ENCODE measurements at regions not wholly inside any gene's neighbourhood (a gene's known extent, or its start where the extent isn't known, plus 50 kb on each side); places are given as distances from the start of the nearest gene placed in this dataset.

- FAIRE-seq (no peak), DNase-seq (ENCODE audit: low spot score in 2 of 2) (no peak)
Observed at GRCh38 chr3:164608554-164609276, 469.6 kb downstream of the SI start.

- FAIRE-seq (no peak), DNase-seq (ENCODE audit: low spot score in 2 of 2) (no peak)
Observed at GRCh38 chr3:164604687-164605086, 473.6 kb downstream of the SI start.

- FAIRE-seq (no peak), DNase-seq (ENCODE audit: low spot score in 2 of 2) (no peak)
Observed at GRCh38 chr3:164577667-164578210, 500.6 kb downstream of the SI start.

- no peak for FAIRE-seq
- no peak for DNase-seq (ENCODE audit: low spot score in 2 of 2)
Observed at GRCh38 chr3:164572436-164572835, 505.9 kb downstream of the SI start.

- DNase-seq (ENCODE audit: low spot score in 2 of 2) = no peak
- FAIRE-seq = no peak
Observed at GRCh38 chr3:164550857-164551256, 527.4 kb downstream of the SI start.

GRCh38 chr3:164539215-164539614 is 539.1 kb downstream of the SI start:
- DNase-seq (ENCODE audit: low spot score in 2 of 2) = no peak

GRCh38 chr3:164537485-164537884 is 540.8 kb downstream of the SI start:
- no peak for FAIRE-seq
- no peak for DNase-seq (ENCODE audit: low spot score in 2 of 2)

More at GRCh38 chr3:164539215-164539614, 539.1 kb downstream of the SI start:
- FAIRE-seq = no peak

- DNase-seq (ENCODE audit: low spot score in 2 of 2) (no peak), FAIRE-seq (no peak)
Observed at GRCh38 chr3:164533275-164533674, 545.0 kb downstream of the SI start.

- no peak for DNase-seq (ENCODE audit: low spot score in 2 of 2)
- no peak for FAIRE-seq
Observed at GRCh38 chr3:164526250-164526649, 552.0 kb downstream of the SI start.

- no peak for FAIRE-seq
- no peak for DNase-seq (ENCODE audit: low spot score in 2 of 2)
Observed at GRCh38 chr3:164524201-164524600, 554.1 kb downstream of the SI start.

- no peak for DNase-seq (ENCODE audit: low spot score in 2 of 2)
- FAIRE-seq = no peak
Observed at GRCh38 chr3:164522073-164522763, 556.1 kb downstream of the SI start.

- no peak for FAIRE-seq
- no peak for DNase-seq (ENCODE audit: low spot score in 2 of 2)
Observed at GRCh38 chr3:164521644-164522043, 556.7 kb downstream of the SI start.

GRCh38 chr3:164521139-164521538 is 557.2 kb downstream of the SI start:
- FAIRE-seq = no peak
- DNase-seq (ENCODE audit: low spot score in 2 of 2) = no peak

GRCh38 chr3:164515256-164515655 is 563.0 kb downstream of the SI start:
- no peak for DNase-seq (ENCODE audit: low spot score in 2 of 2)
- no peak for FAIRE-seq

GRCh38 chr3:164514576-164514975 is 563.7 kb downstream of the SI start:
- no peak for DNase-seq (ENCODE audit: low spot score in 2 of 2)
- no peak for FAIRE-seq

- FAIRE-seq (no peak), DNase-seq (ENCODE audit: low spot score in 2 of 2) (no peak)
Observed at GRCh38 chr3:164507886-164508285, 570.4 kb downstream of the SI start.

- DNase-seq (ENCODE audit: low spot score in 2 of 2) = no peak
- no peak for FAIRE-seq
Observed at GRCh38 chr3:164498917-164499316, 579.4 kb downstream of the SI start.

GRCh38 chr3:164488893-164489292 is 589.4 kb downstream of the SI start:
- FAIRE-seq (no peak), DNase-seq (ENCODE audit: low spot score in 2 of 2) (no peak)

- no peak for DNase-seq (ENCODE audit: low spot score in 2 of 2)
- no peak for FAIRE-seq
Observed at GRCh38 chr3:164486150-164486549, 592.1 kb downstream of the SI start.

- no peak for FAIRE-seq
Observed at GRCh38 chr3:164479978-164480377, 598.3 kb downstream of the SI start.

GRCh38 chr3:164479406-164479805 is 598.9 kb downstream of the SI start:
- DNase-seq (ENCODE audit: low spot score in 2 of 2) (no peak), FAIRE-seq (no peak)

More at GRCh38 chr3:164479978-164480377, 598.3 kb downstream of the SI start:
- DNase-seq (ENCODE audit: low spot score in 2 of 2) = no peak

GRCh38 chr3:164478323-164478722 is 600.0 kb downstream of the SI start:
- DNase-seq (ENCODE audit: low spot score in 2 of 2) (no peak), FAIRE-seq (no peak)
